Astrocyte (in vitro differentiated cells and primary cell): ENCODE measurements at regions not wholly inside any gene's neighbourhood (a gene's known extent, or its start where the extent isn't known, plus 50 kb on each side); places are given as distances from the start of the nearest gene placed in this dataset.

Experiments
- DNase-seq: peaks from one replicate; pipeline ENCODE4 v3.0.0-alpha.2; 2010; ENCODE audit warnings: low read depth
- FAIRE-seq: peaks from 2 replicates; lab custom pipeline; 2011; peaks lifted over from hg19 to GRCh38; lab: Jason Lieb, UNC
- H2AFZ ChIP-seq: 2 replicates; pipeline ENCODE4 v1.6.0; 2012; ENCODE audit warnings: low read depth, low read length, inconsistent platforms
- H3K27ac ChIP-seq: 2 replicates; pipeline ENCODE4 v1.5.1; 2011; ENCODE audit warnings: low read depth, low read length, inconsistent platforms
- H3K27me3 ChIP-seq: 2 replicates; pipeline ENCODE4 v1.6.0; 2011; ENCODE audit warnings: low read length, inconsistent platforms; ENCODE audit not compliant: insufficient read depth
- H3K36me3 ChIP-seq: 2 replicates; pipeline ENCODE4 v1.5.1; 2011; ENCODE audit warnings: low read length, inconsistent platforms; ENCODE audit not compliant: insufficient read depth
- H3K4me1 ChIP-seq: 2 replicates; pipeline ENCODE4 v1.5.1; 2011; ENCODE audit warnings: low read length, inconsistent platforms; ENCODE audit not compliant: insufficient read depth
- H3K4me2 ChIP-seq: 2 replicates; pipeline ENCODE4 v1.6.0; 2012; ENCODE audit warnings: low read length, inconsistent platforms
- H3K4me3 ChIP-seq: 2 replicates; pipeline ENCODE4 v1.5.1; 2011; ENCODE audit warnings: low read depth, mild to moderate bottlenecking, low read length, inconsistent platforms; ENCODE audit not compliant: insufficient read depth
- H3K79me2 ChIP-seq: 2 replicates; pipeline ENCODE4 v1.6.0; 2012; ENCODE audit warnings: mild to moderate bottlenecking, low read length, inconsistent platforms; ENCODE audit not compliant: insufficient read depth
- H3K9ac ChIP-seq: 2 replicates; pipeline ENCODE4 v1.6.0; 2012; ENCODE audit warnings: mild to moderate bottlenecking, low read length, inconsistent platforms
- H3K9me3 ChIP-seq: 2 replicates; pipeline ENCODE4 v1.5.1; 2012; ENCODE audit warnings: low read depth, mild to moderate bottlenecking, low read length, inconsistent platforms; ENCODE audit not compliant: insufficient read depth
- H4K20me1 ChIP-seq: 2 replicates; pipeline ENCODE4 v1.6.0; 2012; ENCODE audit warnings: low read length, inconsistent platforms; ENCODE audit not compliant: insufficient read depth
- H3K27ac Mint-ChIP-seq: one replicate; pipeline ENCODE4 v1.8.0; 2021; ENCODE audit warnings: mild to moderate bottlenecking, mixed read lengths; ENCODE audit not compliant: unreplicated experiment
- H3K27me3 Mint-ChIP-seq: one replicate; pipeline ENCODE4 v1.8.0; 2021; ENCODE audit warnings: low read depth, mixed read lengths; ENCODE audit not compliant: unreplicated experiment
- H3K36me3 Mint-ChIP-seq: one replicate; pipeline ENCODE4 v1.8.0; 2021; ENCODE audit warnings: low read depth, mixed read lengths; ENCODE audit not compliant: unreplicated experiment
- H3K4me1 Mint-ChIP-seq: one replicate; pipeline ENCODE4 v1.8.0; 2021; ENCODE audit warnings: low read depth, mixed read lengths; ENCODE audit not compliant: unreplicated experiment
- H3K4me3 Mint-ChIP-seq: one replicate; pipeline ENCODE4 v1.8.0; 2021; ENCODE audit warnings: mild to moderate bottlenecking, moderate library complexity, mixed read lengths; ENCODE audit not compliant: unreplicated experiment
- H3K9me3 Mint-ChIP-seq: one replicate; pipeline ENCODE4 v1.8.0; 2021; ENCODE audit warnings: mild to moderate bottlenecking, mixed read lengths; ENCODE audit not compliant: unreplicated experiment
- CTCF ChIP-seq: IDR thresholded peaks from 2 replicates; pipeline ENCODE4 v1.5.1; 2011; ENCODE audit warnings: low read depth, mild to moderate bottlenecking, inconsistent platforms, low read length, moderate library complexity; ENCODE audit not compliant: insufficient read depth
- EZH2 ChIP-seq: IDR thresholded peaks from 2 replicates; pipeline ENCODE4 v1.6.1; 2012; ENCODE audit warnings: mild to moderate bottlenecking, low read length, inconsistent platforms; ENCODE audit not compliant: insufficient read depth

GRCh38 chr5:143511736-143512135 lies 108.2 kb upstream of the NR3C1 start:
- TF ChIP-seq CTCF, result no peak
- TF ChIP-seq EZH2, result no peak

GRCh38 chr5:143509758-143510221 lies 106.3 kb upstream of the NR3C1 start:
- DNase-seq (no peak), FAIRE-seq (no peak)
- Histone ChIP-seq H3K36me3 (no peaks in the 10 kb centered on the region), H3K9ac (no peak overlapping the region), H3K4me3 (no peak overlapping the region), H3K4me1 (peaks cover 11% of the 10 kb centered on the region), H3K27me3 (no peaks in the 10 kb centered on the region), H2AFZ (no peak overlapping the region), H3K27ac (no peak overlapping the region), H3K4me2 (no peak overlapping the region), H3K9me3 (no peaks in the 10 kb centered on the region), H3K79me2 (no peaks in the 10 kb centered on the region), H4K20me1 (no peaks in the 10 kb centered on the region)
- Mint-ChIP-seq H3K4me1 (peaks cover 7% of the 10 kb centered on the region), H3K4me3 (no peak overlapping the region), H3K27me3 (no peaks in the 10 kb centered on the region), H3K9me3 (no peaks in the 10 kb centered on the region), H3K36me3 (no peaks in the 10 kb centered on the region), H3K27ac (no peak overlapping the region)
- TF ChIP-seq EZH2, result no peak
- TF ChIP-seq CTCF, result no peak

More at GRCh38 chr5:143511736-143512135, 108.2 kb upstream of the NR3C1 start:
- H3K27me3 Mint-ChIP-seq, result no peaks in the 10 kb centered on the region
- Histone ChIP-seq H2AFZ (no peak overlapping the region), H3K27me3 (no peaks in the 10 kb centered on the region), H4K20me1 (no peaks in the 10 kb centered on the region), H3K4me3 (no peak overlapping the region), H3K36me3 (no peaks in the 10 kb centered on the region), H3K4me1 (peaks cover 5% of the 10 kb centered on the region), H3K4me2 (no peak overlapping the region), H3K79me2 (no peaks in the 10 kb centered on the region), H3K27ac (no peak overlapping the region), H3K9ac (no peak overlapping the region), H3K9me3 (no peaks in the 10 kb centered on the region)
- H3K4me3 Mint-ChIP-seq, result no peak overlapping the region
- FAIRE-seq, result no peak
- DNase-seq, result no peak
- no peaks in the 10 kb centered on the region for H3K36me3 Mint-ChIP-seq
- no peak overlapping the region for H3K27ac Mint-ChIP-seq
- peaks cover 6% of the 10 kb centered on the region for H3K4me1 Mint-ChIP-seq
- no peaks in the 10 kb centered on the region for H3K9me3 Mint-ChIP-seq

- DNase-seq, result peak; percentile 94
Measured at GRCh38 chr5:143506836-143507552, 103.5 kb upstream of the NR3C1 start.

More at GRCh38 chr5:143506836-143507552, 103.5 kb upstream of the NR3C1 start:
- no peak overlapping the region for H3K4me3 ChIP-seq
- H3K4me3 Mint-ChIP-seq, result no peak overlapping the region
- peaks cover 7% of the 10 kb centered on the region for H3K4me1 Mint-ChIP-seq
- H3K9ac ChIP-seq, result peak overlapping the region; percentile 1
- no peaks in the 10 kb centered on the region for H3K36me3 ChIP-seq
- H3K9me3 ChIP-seq, result no peaks in the 10 kb centered on the region
- H3K4me1 ChIP-seq, result peaks cover 11% of the 10 kb centered on the region
- peak overlapping the region; percentile 60 for H3K27ac ChIP-seq
- no peaks in the 10 kb centered on the region for H3K9me3 Mint-ChIP-seq
- H3K79me2 ChIP-seq, result no peaks in the 10 kb centered on the region
- FAIRE-seq, result peak; percentile 56
- TF ChIP-seq EZH2, result no peak
- TF ChIP-seq CTCF, result no peak
- H3K4me2 ChIP-seq, result peak overlapping the region; percentile 53
- no peaks in the 10 kb centered on the region for H3K27me3 ChIP-seq
- no peak overlapping the region for H3K27ac Mint-ChIP-seq
- H3K36me3 Mint-ChIP-seq, result no peaks in the 10 kb centered on the region
- H3K27me3 Mint-ChIP-seq, result no peaks in the 10 kb centered on the region
- peak overlapping the region; percentile 4 for H2AFZ ChIP-seq
- H4K20me1 ChIP-seq, result no peaks in the 10 kb centered on the region
